ENCODE measurements at regions not wholly inside any gene's neighbourhood (a gene's known extent, or its start where the extent isn't known, plus 50 kb on each side); places are given as distances from the start of the nearest gene placed in this dataset.

DNA sequence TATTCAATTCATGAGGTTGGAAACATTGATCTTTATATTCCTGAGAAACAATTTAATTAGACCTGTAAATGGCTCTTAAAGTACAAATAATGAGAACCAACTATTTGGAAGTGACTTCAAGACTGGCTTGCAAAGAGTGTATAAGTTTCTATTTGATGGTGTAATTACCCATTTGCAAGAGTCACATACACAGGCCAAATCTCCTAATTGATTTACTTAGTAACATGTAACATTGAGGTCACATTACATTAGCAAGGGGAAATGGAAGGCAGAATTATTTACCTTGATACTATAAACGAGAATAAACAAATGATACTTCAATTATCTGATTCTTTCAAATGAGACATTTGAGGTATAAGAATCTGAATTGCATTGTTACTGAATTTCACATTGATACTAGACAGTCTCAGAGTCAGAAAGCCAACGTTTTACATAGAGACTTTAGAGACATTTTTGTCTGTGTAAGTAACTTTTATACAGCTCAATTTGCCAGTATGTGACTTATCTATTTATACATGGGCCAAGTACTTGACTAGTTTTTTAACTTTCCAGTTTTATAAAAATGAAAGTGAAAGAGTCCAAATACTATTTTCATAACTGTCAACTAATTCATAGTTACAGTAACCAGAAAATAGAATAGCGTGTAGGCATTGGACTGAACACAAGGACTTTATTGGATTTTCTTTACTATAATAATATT is 95.6 kb upstream of the RFC3 start:
- Histone ChIP-seq H3K9me3 (replicated peaks; ENCODE audit: control insufficient read depth, low read depth, low read length) (peaks cover 2% of the 10 kb centered on the region), H3K27ac (ENCODE audit: low read length) (peak overlapping the region; percentile 76), H3K4me1 (ENCODE audit: control insufficient read depth, insufficient read depth, low read length) (peaks cover 3% of the 10 kb centered on the region), H3K36me3 (ENCODE audit: control insufficient read depth, insufficient read depth, low read length) (no peaks in the 10 kb centered on the region), H3K4me3 (ENCODE audit: low read length) (no peak overlapping the region), H3K27me3 (ENCODE audit: control insufficient read depth, insufficient read depth, low read length) (no peaks in the 10 kb centered on the region)
- peak; percentile 76 for DNase-seq
- WGBS (ENCODE audit: insufficient coverage): no CpG with 5 or more reads among the region's 3 CpGs

DNA sequence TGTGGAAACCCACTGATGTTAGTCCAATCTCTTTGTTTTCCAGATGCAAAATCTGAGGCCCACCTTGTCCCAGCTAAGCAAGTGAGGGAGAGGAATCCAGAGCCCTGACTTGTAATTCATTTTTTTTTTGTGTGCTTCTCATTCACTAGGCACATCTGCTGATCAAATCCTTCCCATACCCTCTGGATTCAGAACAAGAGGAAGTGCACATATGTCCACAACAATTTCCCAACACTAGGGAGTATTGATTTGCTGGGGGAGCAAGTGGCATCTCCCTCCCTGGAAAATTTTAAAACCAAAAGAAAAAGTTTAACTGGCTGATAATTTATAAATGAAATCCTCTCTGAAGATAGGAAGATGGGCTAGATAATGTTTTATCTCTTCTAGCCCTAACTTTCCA is 94.6 kb upstream of the RFC3 start:
- Histone ChIP-seq H3K9me3 (replicated peaks; ENCODE audit: control insufficient read depth, low read depth, low read length) (peaks cover 2% of the 10 kb centered on the region), H3K4me1 (ENCODE audit: control insufficient read depth, insufficient read depth, low read length) (peaks cover 5% of the 10 kb centered on the region), H3K27ac (ENCODE audit: low read length) (peak overlapping the region; percentile 76), H3K36me3 (ENCODE audit: control insufficient read depth, insufficient read depth, low read length) (no peaks in the 10 kb centered on the region), H3K4me3 (ENCODE audit: low read length) (no peak overlapping the region), H3K27me3 (ENCODE audit: control insufficient read depth, insufficient read depth, low read length) (no peaks in the 10 kb centered on the region)
- DNase-seq: no peak

DNA sequence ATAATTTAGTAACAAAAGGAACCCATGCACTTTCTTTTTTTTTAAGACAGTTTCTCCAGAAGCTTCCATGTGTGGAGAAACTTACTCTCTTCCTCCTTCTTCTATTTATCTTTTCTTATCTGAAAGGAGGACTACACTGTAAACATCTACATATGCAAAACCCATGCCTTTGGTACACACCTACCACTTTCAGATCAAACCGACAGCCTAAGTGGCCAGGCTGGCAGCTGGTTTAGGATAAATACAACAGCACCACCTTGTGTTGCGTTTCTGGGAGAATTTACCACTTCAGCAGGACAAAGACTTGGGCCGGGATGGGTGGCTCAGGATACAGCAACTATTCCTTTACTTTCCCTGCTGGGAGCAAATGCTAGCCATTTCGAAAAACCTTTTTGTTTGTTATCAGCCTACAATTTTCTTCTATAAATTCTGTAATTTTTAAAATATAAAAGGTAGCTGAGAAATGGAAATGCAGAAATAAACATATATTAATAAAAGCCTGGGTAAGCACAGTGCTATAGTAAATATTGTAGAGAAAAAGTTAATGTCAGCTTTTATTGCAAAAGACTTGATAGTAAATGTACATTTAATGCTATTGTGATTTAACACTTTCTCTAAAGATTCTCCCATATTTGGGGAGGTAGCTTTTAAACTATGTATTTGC is 94.0 kb upstream of the RFC3 start:
- 0% methylated on average over 2 of the region's 4 CpGs for WGBS (ENCODE audit: insufficient coverage)
- no peaks in the 10 kb centered on the region for H3K27me3 ChIP-seq (ENCODE audit: control insufficient read depth, insufficient read depth, low read length)
- H3K36me3 ChIP-seq (ENCODE audit: control insufficient read depth, insufficient read depth, low read length): no peaks in the 10 kb centered on the region
- H3K27ac ChIP-seq (ENCODE audit: low read length): peak overlapping the region; percentile 76
- peaks cover 2% of the 10 kb centered on the region for H3K9me3 ChIP-seq (replicated peaks; ENCODE audit: control insufficient read depth, low read depth, low read length)
- peak; percentile 93 for DNase-seq
- H3K4me1 ChIP-seq (ENCODE audit: control insufficient read depth, insufficient read depth, low read length): peaks cover 7% of the 10 kb centered on the region
- no peak overlapping the region for H3K4me3 ChIP-seq (ENCODE audit: low read length)

DNA sequence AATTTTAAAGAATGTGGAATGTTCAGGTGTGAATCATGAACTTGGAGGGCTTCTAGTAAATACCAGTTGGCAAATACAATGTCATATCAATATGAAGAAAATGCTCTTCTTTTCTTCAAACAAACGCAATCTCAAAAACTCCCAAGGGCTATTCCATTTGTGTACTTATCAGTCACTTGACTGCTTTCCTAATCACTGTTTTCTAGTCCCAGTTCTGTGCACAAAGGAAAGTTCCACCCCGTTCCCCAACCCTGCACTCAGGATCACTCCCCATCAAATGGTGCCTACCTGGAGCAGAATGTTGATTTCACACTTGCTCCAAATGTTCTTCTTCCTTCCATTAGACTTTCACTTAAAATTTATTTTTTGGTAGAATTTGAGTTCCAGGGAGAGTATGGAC is 92.6 kb upstream of the RFC3 start:
- 79% methylated on average over 2 of the region's 2 CpGs for WGBS (ENCODE audit: insufficient coverage)
- peaks cover 7% of the 10 kb centered on the region for H3K4me1 ChIP-seq (ENCODE audit: control insufficient read depth, insufficient read depth, low read length)
- no peaks in the 10 kb centered on the region for H3K9me3 ChIP-seq (replicated peaks; ENCODE audit: control insufficient read depth, low read depth, low read length)
- H3K4me3 ChIP-seq (ENCODE audit: low read length): no peak overlapping the region
- H3K27ac ChIP-seq (ENCODE audit: low read length): no peak overlapping the region
- no peaks in the 10 kb centered on the region for H3K36me3 ChIP-seq (ENCODE audit: control insufficient read depth, insufficient read depth, low read length)
- H3K27me3 ChIP-seq (ENCODE audit: control insufficient read depth, insufficient read depth, low read length): no peaks in the 10 kb centered on the region
- DNase-seq: no peak

DNA sequence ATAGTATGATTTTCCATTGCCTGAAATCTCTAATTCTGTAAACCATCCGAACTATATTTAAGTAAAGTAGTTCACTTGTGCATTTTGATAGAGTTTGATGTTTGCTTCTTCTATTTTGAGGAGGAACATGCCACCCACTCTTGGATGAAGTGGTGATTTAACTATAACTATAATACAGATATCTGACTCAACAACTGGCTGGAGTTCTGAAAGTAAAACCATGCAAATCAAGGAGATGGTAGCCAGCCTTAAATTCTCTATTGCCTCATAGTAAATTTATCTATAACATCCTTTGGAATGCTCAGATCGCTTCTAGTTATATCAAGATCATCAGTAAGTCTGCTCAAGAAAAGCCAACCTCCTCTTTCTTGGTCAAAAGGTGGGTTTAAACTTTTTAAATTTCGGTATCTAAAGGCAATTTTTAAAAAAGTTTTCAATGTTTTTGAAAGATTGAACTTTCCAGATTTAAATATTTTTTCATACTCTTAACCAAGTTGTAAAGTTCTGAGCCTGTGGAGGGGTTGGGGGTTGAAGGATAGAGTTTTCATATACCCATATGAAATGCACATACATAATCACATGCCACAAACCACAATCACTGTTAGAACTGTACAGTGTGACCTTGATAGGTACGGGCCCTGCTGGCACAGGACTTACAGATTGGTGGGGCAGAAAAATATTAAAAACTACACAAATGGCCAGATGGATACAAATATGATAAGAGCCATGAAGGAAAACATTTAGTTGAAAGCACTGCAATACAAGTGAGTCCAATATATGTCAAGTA is 90.5 kb upstream of the RFC3 start:
- WGBS (ENCODE audit: insufficient coverage): no CpG with 5 or more reads among the region's 4 CpGs
- H3K36me3 ChIP-seq (ENCODE audit: control insufficient read depth, insufficient read depth, low read length): no peaks in the 10 kb centered on the region
- no peak for DNase-seq
- no peaks in the 10 kb centered on the region for H3K9me3 ChIP-seq (replicated peaks; ENCODE audit: control insufficient read depth, low read depth, low read length)
- H3K27me3 ChIP-seq (ENCODE audit: control insufficient read depth, insufficient read depth, low read length): no peaks in the 10 kb centered on the region
- H3K4me1 ChIP-seq (ENCODE audit: control insufficient read depth, insufficient read depth, low read length): peaks cover 7% of the 10 kb centered on the region
- H3K4me3 ChIP-seq (ENCODE audit: low read length): no peak overlapping the region
- H3K27ac ChIP-seq (ENCODE audit: low read length): no peak overlapping the region

DNA sequence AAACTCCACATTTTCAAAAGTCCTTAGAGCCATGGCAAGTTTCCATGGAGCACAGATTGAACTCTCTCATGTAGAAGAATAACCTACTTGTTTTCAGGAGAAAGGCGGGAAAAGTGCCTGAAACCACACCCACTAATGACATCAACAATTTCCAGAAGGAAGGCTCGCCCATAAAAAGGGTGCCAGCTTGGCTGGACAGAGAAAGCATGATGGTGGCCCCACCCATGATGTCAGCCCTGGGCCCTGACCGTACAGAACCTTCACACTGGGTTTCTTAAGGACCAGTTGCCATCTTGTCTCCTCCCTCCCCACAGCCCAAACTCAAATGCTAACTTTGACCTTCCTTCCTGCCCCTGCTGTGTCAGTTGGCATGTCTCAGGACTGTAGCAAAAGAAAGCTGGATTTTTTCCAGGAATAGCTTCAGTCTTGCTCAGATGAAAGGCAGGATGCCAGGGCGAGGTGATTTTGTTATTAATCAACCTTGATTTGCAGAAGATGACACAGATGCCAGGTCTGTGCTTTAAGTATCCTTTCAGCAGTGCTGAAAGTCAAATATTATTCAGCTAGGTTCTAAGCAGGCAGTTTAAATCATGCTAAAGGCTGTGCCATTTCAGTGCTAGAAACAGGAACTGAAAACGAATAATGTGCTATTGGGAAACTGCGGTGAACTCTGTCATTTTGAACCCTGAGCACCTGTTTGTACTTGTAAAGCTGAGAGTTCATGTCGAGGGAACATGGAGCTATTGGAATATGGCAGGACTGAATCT is 89.5 kb upstream of the RFC3 start:
- no peaks in the 10 kb centered on the region for H3K9me3 ChIP-seq (replicated peaks; ENCODE audit: control insufficient read depth, low read depth, low read length)
- peak; percentile 38 for DNase-seq
- H3K27me3 ChIP-seq (ENCODE audit: control insufficient read depth, insufficient read depth, low read length): no peaks in the 10 kb centered on the region
- H3K36me3 ChIP-seq (ENCODE audit: control insufficient read depth, insufficient read depth, low read length): no peaks in the 10 kb centered on the region
- no peak overlapping the region for H3K4me3 ChIP-seq (ENCODE audit: low read length)
- H3K27ac ChIP-seq (ENCODE audit: low read length): no peak overlapping the region
- WGBS (ENCODE audit: insufficient coverage): 80% methylated on average over 5 of the region's 7 CpGs
- peaks cover 4% of the 10 kb centered on the region for H3K4me1 ChIP-seq (ENCODE audit: control insufficient read depth, insufficient read depth, low read length)

DNA sequence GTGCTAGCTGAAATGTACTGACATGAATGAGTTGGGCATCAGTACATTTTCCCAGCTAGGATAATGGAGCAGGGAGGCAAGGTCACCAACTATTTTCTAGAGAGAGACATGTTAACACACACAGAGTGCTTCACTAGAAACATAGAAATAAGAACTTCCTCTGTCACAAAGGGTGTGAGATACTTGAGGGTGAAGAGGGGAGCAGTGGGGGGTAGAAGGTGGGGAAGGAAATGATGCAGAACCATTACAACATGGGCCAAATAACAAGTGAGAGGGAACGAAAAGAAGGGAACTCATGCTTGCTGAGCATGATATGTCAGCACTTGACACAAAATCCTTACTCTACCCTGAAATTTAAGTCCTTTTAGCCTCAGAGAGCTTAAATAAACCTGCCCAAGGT is 87.8 kb upstream of the RFC3 start:
- no CpG with 5 or more reads among the region's 1 CpG for WGBS (ENCODE audit: insufficient coverage)
- no peak overlapping the region for H3K4me3 ChIP-seq (ENCODE audit: low read length)
- no peaks in the 10 kb centered on the region for H3K36me3 ChIP-seq (ENCODE audit: control insufficient read depth, insufficient read depth, low read length)
- no peak overlapping the region for H3K27ac ChIP-seq (ENCODE audit: low read length)
- no peaks in the 10 kb centered on the region for H3K27me3 ChIP-seq (ENCODE audit: control insufficient read depth, insufficient read depth, low read length)
- no peaks in the 10 kb centered on the region for H3K9me3 ChIP-seq (replicated peaks; ENCODE audit: control insufficient read depth, low read depth, low read length)
- DNase-seq: peak; percentile 47
- peaks cover 4% of the 10 kb centered on the region for H3K4me1 ChIP-seq (ENCODE audit: control insufficient read depth, insufficient read depth, low read length)

DNA sequence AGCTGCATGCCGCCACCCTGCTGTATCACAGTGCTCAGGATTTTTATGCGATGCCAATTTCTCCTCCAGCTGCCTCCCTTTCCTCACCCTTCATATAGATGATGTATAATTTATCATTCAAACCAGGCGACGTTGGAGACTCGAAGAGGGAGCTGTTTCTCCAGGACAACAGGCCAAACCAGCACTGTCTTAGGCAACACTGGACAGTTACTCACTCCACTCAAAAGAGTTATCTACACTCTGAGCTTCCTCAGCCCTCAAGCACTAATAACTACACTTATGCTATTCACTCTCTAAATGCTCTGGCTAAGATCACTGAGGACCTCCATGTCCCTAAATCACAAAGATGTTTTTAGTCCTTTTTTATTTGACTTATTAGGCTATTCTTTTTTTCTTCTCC is 87.3 kb upstream of the RFC3 start:
- no peak overlapping the region for H3K27ac ChIP-seq (ENCODE audit: low read length)
- no peaks in the 10 kb centered on the region for H3K27me3 ChIP-seq (ENCODE audit: control insufficient read depth, insufficient read depth, low read length)
- H3K36me3 ChIP-seq (ENCODE audit: control insufficient read depth, insufficient read depth, low read length): no peaks in the 10 kb centered on the region
- H3K4me1 ChIP-seq (ENCODE audit: control insufficient read depth, insufficient read depth, low read length): peaks cover 4% of the 10 kb centered on the region
- WGBS (ENCODE audit: insufficient coverage): 60% methylated on average over 1 of the region's 5 CpGs
- H3K9me3 ChIP-seq (replicated peaks; ENCODE audit: control insufficient read depth, low read depth, low read length): no peaks in the 10 kb centered on the region
- H3K4me3 ChIP-seq (ENCODE audit: low read length): no peak overlapping the region
- DNase-seq: no peak

DNA sequence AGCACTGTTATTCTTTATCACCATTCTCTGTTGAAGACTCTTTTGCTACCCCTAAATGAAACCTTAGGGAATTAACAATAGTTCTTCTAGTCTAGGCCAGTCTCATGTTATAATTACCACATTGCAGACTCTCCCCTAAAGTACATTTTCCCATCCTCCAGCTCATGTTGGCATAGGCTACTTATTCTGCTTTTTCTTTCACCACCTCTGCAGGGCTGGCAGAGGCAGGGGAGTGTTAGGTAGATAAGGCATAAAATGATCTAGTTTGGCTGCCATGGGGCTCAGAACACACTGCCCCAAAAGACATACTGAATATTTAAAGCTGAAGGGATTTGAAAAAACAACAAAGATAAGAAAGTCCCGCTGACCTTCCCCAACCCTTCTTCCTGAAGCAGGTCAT is 82.7 kb upstream of the RFC3 start:
- no peaks in the 10 kb centered on the region for H3K36me3 ChIP-seq (ENCODE audit: control insufficient read depth, insufficient read depth, low read length)
- H3K27me3 ChIP-seq (ENCODE audit: control insufficient read depth, insufficient read depth, low read length): no peaks in the 10 kb centered on the region
- no peaks in the 10 kb centered on the region for H3K9me3 ChIP-seq (replicated peaks; ENCODE audit: control insufficient read depth, low read depth, low read length)
- WGBS (ENCODE audit: insufficient coverage): no CpG with 5 or more reads among the region's 1 CpG
- H3K4me1 ChIP-seq (ENCODE audit: control insufficient read depth, insufficient read depth, low read length): no peaks in the 10 kb centered on the region
- H3K4me3 ChIP-seq (ENCODE audit: low read length): no peak overlapping the region
- no peak for DNase-seq
- H3K27ac ChIP-seq (ENCODE audit: low read length): no peak overlapping the region

DNA sequence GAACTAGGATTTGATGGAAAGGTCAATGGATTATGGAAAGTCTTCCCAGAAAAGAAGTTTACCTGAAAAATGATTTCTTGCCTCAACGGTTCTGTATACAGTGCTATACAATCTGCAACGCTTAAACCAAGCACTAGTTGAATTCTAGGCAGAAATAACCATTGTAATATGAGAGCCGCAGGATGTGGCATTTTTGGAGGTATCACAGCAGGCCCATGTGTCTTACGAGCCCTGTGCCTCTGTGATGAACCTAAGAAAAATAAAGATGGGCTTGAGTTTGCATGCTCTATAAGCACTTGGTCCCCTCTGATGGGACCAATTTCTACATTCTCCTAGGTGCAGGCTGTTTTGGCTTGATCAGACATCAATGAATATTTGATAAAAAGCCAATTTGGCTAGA is 78.7 kb upstream of the RFC3 start:
- no peak overlapping the region for H3K27ac ChIP-seq (ENCODE audit: low read length)
- no peak for DNase-seq
- 90% methylated on average over 3 of the region's 4 CpGs for WGBS (ENCODE audit: insufficient coverage)
- no peak overlapping the region for H3K4me3 ChIP-seq (ENCODE audit: low read length)
- no peaks in the 10 kb centered on the region for H3K4me1 ChIP-seq (ENCODE audit: control insufficient read depth, insufficient read depth, low read length)
- H3K27me3 ChIP-seq (ENCODE audit: control insufficient read depth, insufficient read depth, low read length): no peaks in the 10 kb centered on the region
- H3K9me3 ChIP-seq (replicated peaks; ENCODE audit: control insufficient read depth, low read depth, low read length): no peaks in the 10 kb centered on the region
- no peaks in the 10 kb centered on the region for H3K36me3 ChIP-seq (ENCODE audit: control insufficient read depth, insufficient read depth, low read length)
